ENCODE measurements at regions not wholly inside any gene's neighbourhood (a gene's known extent, or its start where the extent isn't known, plus 50 kb on each side); places are given as distances from the start of the nearest gene placed in this dataset.

DNA sequence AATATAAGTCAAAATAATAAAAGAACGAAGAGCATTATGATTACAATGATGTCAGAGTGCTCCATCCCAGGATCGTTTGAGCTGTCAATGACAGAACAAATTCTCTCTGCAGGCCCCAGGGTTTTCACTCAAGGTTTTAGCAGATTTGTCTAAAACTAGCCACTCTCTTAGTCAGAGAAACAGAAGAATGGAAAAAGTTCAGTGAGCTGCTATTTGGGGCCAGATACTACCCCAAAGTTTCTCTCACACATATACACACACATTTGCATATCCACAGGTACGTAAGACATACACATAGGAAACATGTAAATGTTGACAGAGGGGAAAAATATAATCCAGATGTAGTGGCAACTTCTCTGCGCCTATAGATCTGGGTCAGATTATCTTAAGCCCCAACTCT is 76.3 kb upstream of the SEMA6A start (continued):
- TF ChIP-seq, protein P1, sequence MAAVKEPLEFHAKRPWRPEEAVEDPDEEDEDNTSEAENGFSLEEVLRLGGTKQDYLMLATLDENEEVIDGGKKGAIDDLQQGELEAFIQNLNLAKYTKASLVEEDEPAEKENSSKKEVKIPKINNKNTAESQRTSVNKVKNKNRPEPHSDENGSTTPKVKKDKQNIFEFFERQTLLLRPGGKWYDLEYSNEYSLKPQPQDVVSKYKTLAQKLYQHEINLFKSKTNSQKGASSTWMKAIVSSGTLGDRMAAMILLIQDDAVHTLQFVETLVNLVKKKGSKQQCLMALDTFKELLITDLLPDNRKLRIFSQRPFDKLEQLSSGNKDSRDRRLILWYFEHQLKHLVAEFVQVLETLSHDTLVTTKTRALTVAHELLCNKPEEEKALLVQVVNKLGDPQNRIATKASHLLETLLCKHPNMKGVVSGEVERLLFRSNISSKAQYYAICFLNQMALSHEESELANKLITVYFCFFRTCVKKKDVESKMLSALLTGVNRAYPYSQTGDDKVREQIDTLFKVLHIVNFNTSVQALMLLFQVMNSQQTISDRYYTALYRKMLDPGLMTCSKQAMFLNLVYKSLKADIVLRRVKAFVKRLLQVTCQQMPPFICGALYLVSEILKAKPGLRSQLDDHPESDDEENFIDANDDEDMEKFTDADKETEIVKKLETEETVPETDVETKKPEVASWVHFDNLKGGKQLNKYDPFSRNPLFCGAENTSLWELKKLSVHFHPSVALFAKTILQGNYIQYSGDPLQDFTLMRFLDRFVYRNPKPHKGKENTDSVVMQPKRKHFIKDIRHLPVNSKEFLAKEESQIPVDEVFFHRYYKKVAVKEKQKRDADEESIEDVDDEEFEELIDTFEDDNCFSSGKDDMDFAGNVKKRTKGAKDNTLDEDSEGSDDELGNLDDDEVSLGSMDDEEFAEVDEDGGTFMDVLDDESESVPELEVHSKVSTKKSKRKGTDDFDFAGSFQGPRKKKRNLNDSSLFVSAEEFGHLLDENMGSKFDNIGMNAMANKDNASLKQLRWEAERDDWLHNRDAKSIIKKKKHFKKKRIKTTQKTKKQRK (IDR thresholded peaks at IDR 0.05; ENCODE audit: low read depth, low read length), result no peak
- TF ChIP-seq CREB1 (IDR thresholded peaks at IDR 0.05; ENCODE audit: low read depth), result peak; percentile 12; the same call in 1 of the 2 replicates
- no peak for TF ChIP-seq EGR1 (IDR thresholded peaks at IDR 0.05; ENCODE audit: borderline replicate concordance in 1 of 2, low read depth in 2 of 2, low read length in 2 of 2)
- no peak for TF ChIP-seq RBBP5 (conservative IDR thresholded peaks at IDR 0.05)
- no peak for TF ChIP-seq POLR2AphosphoS2 (IDR thresholded peaks at IDR 0.05; ENCODE audit: low read depth, low read length)
- TF ChIP-seq SMC3 (IDR thresholded peaks at IDR 0.05; ENCODE audit: borderline replicate concordance, low read length), result no peak
- TF ChIP-seq ZSCAN29 (IDR thresholded peaks at IDR 0.05), result 0 out of 2 replicates have a peak, but pooled peaks have one; percentile 34
- TF ChIP-seq, protein P2, sequence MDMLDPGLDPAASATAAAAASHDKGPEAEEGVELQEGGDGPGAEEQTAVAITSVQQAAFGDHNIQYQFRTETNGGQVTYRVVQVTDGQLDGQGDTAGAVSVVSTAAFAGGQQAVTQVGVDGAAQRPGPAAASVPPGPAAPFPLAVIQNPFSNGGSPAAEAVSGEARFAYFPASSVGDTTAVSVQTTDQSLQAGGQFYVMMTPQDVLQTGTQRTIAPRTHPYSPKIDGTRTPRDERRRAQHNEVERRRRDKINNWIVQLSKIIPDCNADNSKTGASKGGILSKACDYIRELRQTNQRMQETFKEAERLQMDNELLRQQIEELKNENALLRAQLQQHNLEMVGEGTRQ (IDR thresholded peaks at IDR 0.05; ENCODE audit: borderline replicate concordance, low read depth, low read length), result no peak
- peak; percentile 60; the same call in 1 of the 2 replicates for TF ChIP-seq ATF7 (IDR thresholded peaks at IDR 0.05; ENCODE audit: low read depth)
- TF ChIP-seq BHLHE40 (IDR thresholded peaks at IDR 0.05; ENCODE audit: borderline replicate concordance in 1 of 2, low read depth in 2 of 2, low read length in 1 of 2), result peak in 1 of 2 experiments; percentile 13; a peak in 1 of 4 replicates
- TF ChIP-seq POU2F2 (IDR thresholded peaks at IDR 0.05; ENCODE audit: borderline replicate concordance, low read depth, low read length), result peak; percentile 67; the same call in 1 of the 3 replicates

All from GM12878 (cell line).